Trophoblast cell (in vitro differentiated cells and primary cell): ENCODE measurements at regions not wholly inside any gene's neighbourhood (a gene's known extent, or its start where the extent isn't known, plus 50 kb on each side); places are given as distances from the start of the nearest gene placed in this dataset.

ENCODE experiments used
- DNase-seq, 2 donors: peaks; one replicate each; pipeline ENCODE4 v3.0.0-alpha.2; 2016
- H2AFZ ChIP-seq: 2 replicates; pipeline ENCODE4 v1.6.1; 2013; ENCODE audit warnings: low read length, moderate library complexity, mild to moderate bottlenecking; ENCODE audit not compliant: insufficient read depth, poor library complexity
- H2AK5ac ChIP-seq: 2 replicates; pipeline ENCODE4 v1.6.1; 2013; ENCODE audit warnings: mild to moderate bottlenecking, low read length
- H2BK120ac ChIP-seq: 2 replicates; pipeline ENCODE4 v1.6.1; 2013; ENCODE audit warnings: low read length, mild to moderate bottlenecking, moderate library complexity; ENCODE audit not compliant: insufficient read depth, poor library complexity
- H2BK12ac ChIP-seq: 2 replicates; pipeline ENCODE4 v1.6.1; 2013; ENCODE audit warnings: mild to moderate bottlenecking, low read length, moderate library complexity
- H2BK5ac ChIP-seq: 2 replicates; pipeline ENCODE4 v1.6.1; 2013; ENCODE audit warnings: low read length, low read depth, moderate library complexity, mild to moderate bottlenecking; ENCODE audit not compliant: poor library complexity
- H3K14ac ChIP-seq: 2 replicates; pipeline ENCODE4 v1.6.1; 2013; ENCODE audit warnings: mild to moderate bottlenecking, low read length
- H3K18ac ChIP-seq: 2 replicates; pipeline ENCODE4 v1.6.1; 2013; ENCODE audit warnings: mild to moderate bottlenecking, low read length
- H3K23ac ChIP-seq: 2 replicates; pipeline ENCODE4 v1.6.1; 2013; ENCODE audit warnings: low read length
- H3K27ac ChIP-seq: 2 replicates; pipeline ENCODE4 v1.5.1; 2013; ENCODE audit warnings: low read depth, mild to moderate bottlenecking, inconsistent platforms, low read length, moderate library complexity
- H3K27me3 ChIP-seq: 2 replicates; pipeline ENCODE4 v1.6.1; 2013; ENCODE audit warnings: inconsistent platforms, mild to moderate bottlenecking, low read length, moderate library complexity; ENCODE audit not compliant: insufficient read depth
- H3K36me3 ChIP-seq, 2 experiments: 1 replicate in 1 of 2; 2 replicates in 1 of 2; pipeline ENCODE4 v1.6.1; 2013; ENCODE audit warnings: low read length in 2 of 2, mild to moderate bottlenecking in 2 of 2, moderate library complexity in 1 of 2; ENCODE audit not compliant: insufficient read depth in 2 of 2, control insufficient read depth in 1 of 2
- H3K4ac ChIP-seq: 2 replicates; pipeline ENCODE4 v1.6.1; 2013; ENCODE audit warnings: low read depth, mild to moderate bottlenecking, low read length, moderate library complexity
- H3K4me1 ChIP-seq, 2 experiments: 1 replicate in 1 of 2; 2 replicates in 1 of 2; pipeline ENCODE4 v1.6.1; 2013; ENCODE audit warnings: low read length in 2 of 2, mild to moderate bottlenecking in 2 of 2, moderate library complexity in 1 of 2; ENCODE audit not compliant: insufficient read depth in 2 of 2, control insufficient read depth in 1 of 2
- H3K4me2 ChIP-seq: 2 replicates; pipeline ENCODE4 v1.6.1; 2013; ENCODE audit warnings: inconsistent platforms, mild to moderate bottlenecking, low read length, moderate library complexity
- H3K4me3 ChIP-seq: 2 replicates; pipeline ENCODE4 v1.5.1; 2013; ENCODE audit warnings: mild to moderate bottlenecking, low read depth, low read length, inconsistent platforms
- H3K79me1 ChIP-seq: one replicate; pipeline ENCODE4 v1.6.1; 2013; ENCODE audit warnings: low read length
- H3K79me2 ChIP-seq: 2 replicates; pipeline ENCODE4 v1.6.1; 2013; ENCODE audit warnings: low read length, mild to moderate bottlenecking; ENCODE audit not compliant: control insufficient read depth, insufficient read depth, poor library complexity
- H3K9ac ChIP-seq: 2 replicates; pipeline ENCODE4 v1.6.1; 2013; ENCODE audit warnings: mild to moderate bottlenecking, low read length
- H3K9me3 ChIP-seq: 2 replicates; pipeline ENCODE4 v1.6.1; 2013; ENCODE audit warnings: low read depth, mild to moderate bottlenecking, control low read depth, inconsistent platforms, low read length; ENCODE audit not compliant: insufficient read depth
- H4K12ac ChIP-seq: 2 replicates; pipeline ENCODE4 v1.6.1; 2013; ENCODE audit warnings: low read depth, mild to moderate bottlenecking, low read length, moderate library complexity
- H4K8ac ChIP-seq: 2 replicates; pipeline ENCODE4 v1.6.1; 2013; ENCODE audit warnings: low read depth, mild to moderate bottlenecking, low read length, moderate library complexity
- H4K91ac ChIP-seq: one replicate; pipeline ENCODE4 v1.6.1; 2013; ENCODE audit warnings: low read depth, mild to moderate bottlenecking, low read length, moderate library complexity
- WGBS: extraction: QIAGEN DNeasy Blood & Tissue Kit; methylation state at CpG from one replicate; pipeline ENCODE4 v1.1.7; 2013; ENCODE audit warnings: missing lambda C conversion rate; ENCODE audit not compliant: insufficient read length, insufficient coverage; ENCODE audit errors: extremely low coverage; 5-methylcytosine and 5-hydroxymethylcytosine counted together

GRCh38 chr18:32610176-32610575, 139.5 kb upstream of the GAREM1 start:
- no peak overlapping the region for H2AFZ ChIP-seq
- H3K23ac ChIP-seq, result no peak overlapping the region
- H2BK12ac ChIP-seq, result no peak overlapping the region
- H3K79me1 ChIP-seq, result no peaks in the 10 kb centered on the region
- no peaks in the 10 kb centered on the region for H3K27me3 ChIP-seq
- H4K8ac ChIP-seq, result no peak overlapping the region
- H3K18ac ChIP-seq, result no peak overlapping the region
- H4K12ac ChIP-seq, result no peak overlapping the region
- no peak overlapping the region for H2BK5ac ChIP-seq
- no peak overlapping the region for H3K4me2 ChIP-seq
- no peaks in the 10 kb centered on the region for H3K9me3 ChIP-seq
- H3K14ac ChIP-seq, result no peak overlapping the region
- H3K4me1 ChIP-seq, result no peaks in the 10 kb centered on the region
- no peak for DNase-seq
- H3K4ac ChIP-seq, result no peak overlapping the region
- WGBS, result no CpG with 5 or more reads among the region's 1 CpG
- H3K9ac ChIP-seq, result no peak overlapping the region
- no peaks in the 10 kb centered on the region for H3K36me3 ChIP-seq
- no peak overlapping the region for H3K4me3 ChIP-seq
- H2BK120ac ChIP-seq, result no peak overlapping the region
- H4K91ac ChIP-seq, result no peak overlapping the region
- H2AK5ac ChIP-seq, result no peak overlapping the region
- no peak overlapping the region for H3K27ac ChIP-seq
- no peaks in the 10 kb centered on the region for H3K79me2 ChIP-seq

DNA sequence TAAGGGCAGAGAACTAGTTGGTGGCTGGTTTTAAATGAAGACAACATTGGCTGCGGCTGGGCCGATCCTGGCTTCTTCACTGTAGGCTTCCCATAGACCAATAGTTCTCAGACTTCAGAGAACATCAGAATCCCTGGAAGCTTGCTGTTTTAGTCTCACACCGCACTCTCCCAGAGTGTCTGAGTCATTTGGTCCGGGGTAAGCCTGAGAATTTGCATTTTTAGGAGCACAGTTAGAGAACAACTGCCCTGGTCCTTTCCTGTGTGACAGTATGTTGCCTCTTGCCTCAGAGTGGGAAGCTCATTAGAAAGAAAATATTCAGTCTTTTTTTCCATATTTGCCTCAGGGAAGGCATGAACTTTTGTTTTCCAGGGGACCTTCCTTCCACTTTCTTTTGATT, 137.1 kb upstream of the GAREM1 start:
- no peaks in the 10 kb centered on the region for H3K79me2 ChIP-seq
- H3K27me3 ChIP-seq, result no peaks in the 10 kb centered on the region
- H3K4me1 ChIP-seq, result no peaks in the 10 kb centered on the region
- no peaks in the 10 kb centered on the region for H3K9me3 ChIP-seq
- no peaks in the 10 kb centered on the region for H3K36me3 ChIP-seq
- no peak overlapping the region for H2AFZ ChIP-seq
- H2AK5ac ChIP-seq, result no peak overlapping the region
- no peak overlapping the region for H4K91ac ChIP-seq
- H2BK5ac ChIP-seq, result no peak overlapping the region
- H2BK12ac ChIP-seq, result no peak overlapping the region
- no peak overlapping the region for H4K8ac ChIP-seq
- no peak overlapping the region for H3K18ac ChIP-seq
- no peak overlapping the region for H3K4me2 ChIP-seq
- no CpG with 5 or more reads among the region's 4 CpGs for WGBS
- no peak overlapping the region for H4K12ac ChIP-seq
- no peak overlapping the region for H3K14ac ChIP-seq
- H3K79me1 ChIP-seq, result no peaks in the 10 kb centered on the region
- no peak overlapping the region for H2BK120ac ChIP-seq
- H3K9ac ChIP-seq, result no peak overlapping the region
- H3K4ac ChIP-seq, result no peak overlapping the region
- DNase-seq, result no peak
- H3K4me3 ChIP-seq, result no peak overlapping the region
- H3K27ac ChIP-seq, result no peak overlapping the region
- H3K23ac ChIP-seq, result no peak overlapping the region

DNA sequence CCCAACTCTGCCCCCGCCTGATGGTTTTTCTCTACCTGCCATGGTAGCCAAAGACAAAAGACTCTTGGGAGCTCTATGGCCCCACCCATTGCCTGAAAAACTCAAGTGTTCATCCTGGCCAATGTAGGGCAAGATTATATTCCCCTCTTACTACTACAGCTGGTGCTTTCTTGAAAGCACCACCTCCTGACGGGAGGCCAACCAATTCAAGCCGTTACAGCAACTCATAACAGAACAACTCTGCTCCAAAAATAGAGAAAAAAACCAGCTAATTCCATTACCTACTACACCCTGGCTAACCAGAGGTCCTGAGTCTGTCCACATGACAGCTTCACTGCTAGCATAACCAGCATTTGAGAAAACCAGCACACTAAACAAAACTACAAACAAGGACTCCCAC, 127.5 kb upstream of the GAREM1 start:
- no peaks in the 10 kb centered on the region for H3K79me1 ChIP-seq
- H3K23ac ChIP-seq, result no peak overlapping the region
- H4K91ac ChIP-seq, result no peak overlapping the region
- no peaks in the 10 kb centered on the region for H3K4me1 ChIP-seq
- no peak overlapping the region for H3K9ac ChIP-seq
- no peaks in the 10 kb centered on the region for H3K27me3 ChIP-seq
- no peak overlapping the region for H2BK120ac ChIP-seq
- no peaks in the 10 kb centered on the region for H3K36me3 ChIP-seq
- no CpG with 5 or more reads among the region's 3 CpGs for WGBS
- no peak overlapping the region for H3K27ac ChIP-seq
- no peaks in the 10 kb centered on the region for H3K79me2 ChIP-seq
- no peak overlapping the region for H3K4me2 ChIP-seq
- H3K4ac ChIP-seq, result no peak overlapping the region
- no peak overlapping the region for H2AK5ac ChIP-seq
- no peak overlapping the region for H4K8ac ChIP-seq
- no peak overlapping the region for H3K4me3 ChIP-seq
- no peak overlapping the region for H2BK5ac ChIP-seq
- H2AFZ ChIP-seq, result no peak overlapping the region
- no peaks in the 10 kb centered on the region for H3K9me3 ChIP-seq
- no peak overlapping the region for H3K14ac ChIP-seq
- H2BK12ac ChIP-seq, result no peak overlapping the region
- H4K12ac ChIP-seq, result no peak overlapping the region
- no peak overlapping the region for H3K18ac ChIP-seq
- no peak for DNase-seq

DNA sequence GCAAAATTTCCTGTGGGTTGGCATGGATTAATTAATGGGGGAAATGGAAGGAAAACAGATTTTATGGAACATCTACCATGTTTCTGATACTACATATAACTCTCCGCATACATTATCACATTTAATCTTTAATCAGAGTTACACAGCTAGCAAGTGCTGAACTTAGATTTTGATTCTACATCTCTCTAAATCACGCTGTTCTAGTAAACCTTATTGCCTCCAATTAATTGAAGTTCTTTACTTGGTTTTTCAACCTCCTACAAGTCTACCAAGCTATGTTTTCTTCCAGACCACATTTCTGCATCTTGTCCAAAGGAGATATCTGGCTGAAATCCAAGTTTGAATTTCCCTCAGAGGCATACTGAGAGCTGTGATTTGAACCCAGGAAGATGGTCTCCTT, 125.8 kb upstream of the GAREM1 start:
- H2BK12ac ChIP-seq, result no peak overlapping the region

More for the DNA sequence above, 125.8 kb upstream of the GAREM1 start:
- no peak overlapping the region for H3K9ac ChIP-seq
- H3K27me3 ChIP-seq, result no peaks in the 10 kb centered on the region
- H2AK5ac ChIP-seq, result no peak overlapping the region
- no peaks in the 10 kb centered on the region for H3K79me1 ChIP-seq
- H3K4ac ChIP-seq, result no peak overlapping the region
- no peak overlapping the region for H3K14ac ChIP-seq
- H4K8ac ChIP-seq, result no peak overlapping the region
- H2BK5ac ChIP-seq, result no peak overlapping the region
- no peak overlapping the region for H4K91ac ChIP-seq
- no CpG with 5 or more reads among the region's 2 CpGs for WGBS
- no peak overlapping the region for H3K18ac ChIP-seq
- H3K79me2 ChIP-seq, result no peaks in the 10 kb centered on the region
- no peaks in the 10 kb centered on the region for H3K36me3 ChIP-seq
- no peaks in the 10 kb centered on the region for H3K9me3 ChIP-seq
- H2BK120ac ChIP-seq, result no peak overlapping the region
- no peak overlapping the region for H3K4me3 ChIP-seq
- H2AFZ ChIP-seq, result no peak overlapping the region
- H3K4me2 ChIP-seq, result no peak overlapping the region
- DNase-seq, result no peak
- H3K23ac ChIP-seq, result no peak overlapping the region
- no peak overlapping the region for H4K12ac ChIP-seq
- no peaks in the 10 kb centered on the region for H3K4me1 ChIP-seq
- H3K27ac ChIP-seq, result no peak overlapping the region
